IMR-90 (cell line): ENCODE measurements at regions not wholly inside any gene's neighbourhood (a gene's known extent, or its start where the extent isn't known, plus 50 kb on each side); places are given as distances from the start of the nearest gene placed in this dataset.

Experiments used
- ATAC-seq: fragments of 200-7000 bp; cut with Tn5 transposase; 2 replicates; pipeline ENCODE4 v1.9.1; 2020; ENCODE audit warnings: low read depth, mild to moderate bottlenecking, moderate library complexity
- BruUV-seq: library from RNA; stranded (reverse); fragments of 400-500 nt; replicated peaks from 2 replicates; lab custom pipeline; 2021; lab: Mats Ljungman, UMichigan
- CTCF ChIA-PET: fragments of 300-600 bp; formaldehyde crosslinking; extraction: SDS; loops from one replicate; lab custom pipeline; 2021; ENCODE audit warnings: antibody characterized with exemption; lab: Yijun Ruan, JAX
- POLR2A ChIA-PET: fragments of 300-600 bp; sonication (Branson Sonifier 250); formaldehyde crosslinking; loops from one replicate; lab custom pipeline; 2022; ENCODE audit warnings: antibody characterized with exemption; ENCODE audit not compliant: unreplicated experiment; lab: Charles Lee
- DNase-seq: peaks from one replicate; pipeline ENCODE4 v3.0.0; 2013
- H2AFZ ChIP-seq: replicated peaks from 2 replicates; pipeline ENCODE3; 2013; ENCODE audit warnings: low read length, mild to moderate bottlenecking; ENCODE audit not compliant: poor library complexity
- H2AK5ac ChIP-seq: 2 replicates; pipeline ENCODE4 v1.6.1; 2013; ENCODE audit warnings: low read depth, low read length, inconsistent platforms
- H2AK9ac ChIP-seq: replicated peaks from 2 replicates; pipeline ENCODE3; 2013; ENCODE audit warnings: mild to moderate bottlenecking, low read depth, low read length, moderate library complexity; ENCODE audit not compliant: poor library complexity
- H2BK120ac ChIP-seq: 2 replicates; pipeline ENCODE4 v1.6.1; 2013; ENCODE audit warnings: low read depth, low read length, inconsistent platforms
- H2BK15ac ChIP-seq: 3 replicates; pipeline ENCODE4 v1.6.1; 2013; ENCODE audit warnings: low read depth, low read length, inconsistent platforms
- H2BK20ac ChIP-seq: 2 replicates; pipeline ENCODE4 v1.6.1; 2013; ENCODE audit warnings: low read depth, mild to moderate bottlenecking, inconsistent platforms, low read length, moderate library complexity
- H2BK5ac ChIP-seq: 2 replicates; pipeline ENCODE4 v1.6.1; 2013; ENCODE audit warnings: mild to moderate bottlenecking, low read depth, low read length, inconsistent platforms; ENCODE audit not compliant: poor library complexity, severe bottlenecking
- H3K14ac ChIP-seq: replicated peaks from 2 replicates; pipeline ENCODE4 v1.6.1; 2013; ENCODE audit warnings: low read depth, low read length, inconsistent platforms
- H3K18ac ChIP-seq: 2 replicates; pipeline ENCODE4 v1.6.1; 2013; ENCODE audit warnings: low read depth, low read length, control low read depth
- H3K23ac ChIP-seq: 2 replicates; pipeline ENCODE4 v1.6.1; 2013; ENCODE audit warnings: low read depth, low read length, inconsistent platforms
- H3K27ac ChIP-seq: 2 replicates; pipeline ENCODE4 v1.5.1; 2013; ENCODE audit warnings: mild to moderate bottlenecking, control low read depth, low read length; ENCODE audit not compliant: insufficient read depth
- H3K27me3 ChIP-seq: 2 replicates; pipeline ENCODE4 v1.6.1; 2013; ENCODE audit warnings: low read length; ENCODE audit not compliant: control insufficient read depth, insufficient read depth
- H3K36me3 ChIP-seq: 2 replicates; pipeline ENCODE4 v1.6.1; 2013; ENCODE audit warnings: low read length, mixed read lengths; ENCODE audit not compliant: control insufficient read depth, insufficient read depth
- H3K4ac ChIP-seq: 2 replicates; pipeline ENCODE4 v1.6.1; 2013; ENCODE audit warnings: low read depth, low read length, inconsistent platforms
- H3K4me1 ChIP-seq: 2 replicates; pipeline ENCODE4 v1.6.1; 2013; ENCODE audit warnings: low read length, mixed read lengths; ENCODE audit not compliant: control insufficient read depth, insufficient read depth
- H3K4me2 ChIP-seq: 2 replicates; pipeline ENCODE4 v1.6.1; 2013; ENCODE audit warnings: low read depth, mild to moderate bottlenecking, control low read depth, low read length, moderate library complexity
- H3K4me3 ChIP-seq: 2 replicates; pipeline ENCODE4 v1.5.1; 2013; ENCODE audit warnings: low read depth, mild to moderate bottlenecking, control low read depth, low read length, moderate library complexity; ENCODE audit not compliant: insufficient read depth
- H3K56ac ChIP-seq: 2 replicates; pipeline ENCODE4 v1.6.1; 2013; ENCODE audit warnings: low read length, inconsistent platforms; ENCODE audit not compliant: insufficient read depth; ENCODE audit errors: extremely low read depth
- H3K79me1 ChIP-seq, 2 experiments: 2 replicates each; pipeline ENCODE4 v1.6.1; 2013; ENCODE audit warnings: low read length in 2 of 2, inconsistent platforms in 1 of 2, low read depth in 1 of 2
- H3K9ac ChIP-seq: 2 replicates; pipeline ENCODE4 v1.6.1; 2013; ENCODE audit warnings: low read depth, low read length, control low read depth
- H3K9me1 ChIP-seq: 2 replicates; pipeline ENCODE4 v1.6.1; 2013; ENCODE audit warnings: low read length, inconsistent platforms; ENCODE audit not compliant: insufficient read depth
- H3K9me3 ChIP-seq: 2 replicates; pipeline ENCODE4 v1.6.1; 2013; ENCODE audit warnings: low read length; ENCODE audit not compliant: control insufficient read depth, insufficient read depth
- H4K20me1 ChIP-seq: 2 replicates; pipeline ENCODE4 v1.6.1; 2013; ENCODE audit warnings: low read length, inconsistent platforms; ENCODE audit not compliant: insufficient read depth
- H4K5ac ChIP-seq: 2 replicates; pipeline ENCODE4 v1.6.1; 2013; ENCODE audit warnings: mild to moderate bottlenecking, low read depth, low read length, control low read depth
- H4K8ac ChIP-seq, 2 experiments: 2 replicates each; pipeline ENCODE4 v1.6.1; 2013; ENCODE audit warnings: low read depth in 2 of 2, low read length in 2 of 2, control low read depth in 1 of 2, inconsistent platforms in 1 of 2
- H4K91ac ChIP-seq: 2 replicates; pipeline ENCODE4 v1.6.1; 2013; ENCODE audit warnings: low read depth, low read length, inconsistent platforms; ENCODE audit not compliant: insufficient read depth
- BHLHE40 ChIP-seq: fragments of 150-350 bp; IDR thresholded peaks from 2 replicates; pipeline ENCODE4 v1.6.1; 2016; ENCODE audit warnings: mild to moderate bottlenecking, low read depth, low read length
- CEBPB ChIP-seq: IDR thresholded peaks from 2 replicates; pipeline ENCODE4 v1.6.1; 2012; ENCODE audit warnings: low read depth, low read length, improper control_type of control experiment
- CHD1 ChIP-seq: IDR thresholded peaks from 2 replicates; pipeline ENCODE4 v1.6.1; 2012; ENCODE audit warnings: low read depth, low read length, improper control_type of control experiment
- FOS ChIP-seq: fragments of 150-350 bp; IDR thresholded peaks from 2 replicates; pipeline ENCODE4 v1.6.1; 2016; ENCODE audit warnings: low read depth, low read length
- MAFK ChIP-seq: IDR thresholded peaks from 2 replicates; pipeline ENCODE4 v1.6.1; 2012; ENCODE audit warnings: low read depth, low read length, improper control_type of control experiment
- MAZ ChIP-seq: IDR thresholded peaks from 2 replicates; pipeline ENCODE4 v1.6.1; 2012; ENCODE audit warnings: low read depth, mild to moderate bottlenecking, low read length, improper control_type of control experiment, moderate library complexity, borderline replicate concordance
- MXI1 ChIP-seq: IDR thresholded peaks from 2 replicates; pipeline ENCODE4 v1.6.1; 2012; ENCODE audit warnings: low read depth, mild to moderate bottlenecking, low read length, moderate library complexity, borderline replicate concordance
- NFE2L2 ChIP-seq: fragments of 150-350 bp; IDR thresholded peaks from 2 replicates; pipeline ENCODE4 v1.6.1; 2016; ENCODE audit warnings: low read depth, mild to moderate bottlenecking, low read length
- POLR2A ChIP-seq: IDR thresholded peaks from 2 replicates; pipeline ENCODE4 v1.6.1; 2012; ENCODE audit warnings: mild to moderate bottlenecking, low read depth, low read length
- RAD21 ChIP-seq: IDR thresholded peaks from 2 replicates; pipeline ENCODE4 v1.6.1; 2012; ENCODE audit warnings: low read length, improper control_type of control experiment
- RCOR1 ChIP-seq: IDR thresholded peaks from 2 replicates; pipeline ENCODE4 v1.6.1; 2012; ENCODE audit warnings: mild to moderate bottlenecking, low read length, improper control_type of control experiment; ENCODE audit not compliant: insufficient replicate concordance
- RFX5 ChIP-seq: IDR thresholded peaks from 2 replicates; pipeline ENCODE4 v1.8.0; 2012; ENCODE audit warnings: low read depth, mild to moderate bottlenecking, low read length, moderate library complexity
- SMC3 ChIP-seq: fragments of 150-350 bp; IDR thresholded peaks from 2 replicates; pipeline ENCODE4 v1.6.1; 2016; ENCODE audit warnings: low read depth, mild to moderate bottlenecking, antibody characterized with exemption, low read length, moderate library complexity
- USF2 ChIP-seq: fragments of 150-350 bp; IDR thresholded peaks from 2 replicates; pipeline ENCODE4 v1.6.1; 2017; ENCODE audit warnings: mild to moderate bottlenecking, antibody characterized with exemption, low read length, low read depth
- WGBS, 2 experiments: methylation state at CpG; one replicate each; pipeline versions ENCODE4 v1.1.5 to v1.1.7; 2013; ENCODE audit warnings: missing lambda C conversion rate in 2 of 2; ENCODE audit not compliant: insufficient read length in 1 of 2; ENCODE audit errors: extremely low coverage in 2 of 2; 5-methylcytosine and 5-hydroxymethylcytosine counted together
- dilution Hi-C: fragments of 300-500 bp; cut with HindIII; formaldehyde crosslinking; loops from one replicate; pipeline ENCODE4 v1.14.3; 2018; ENCODE audit warnings: low sequenced_read_pairs; ENCODE audit not compliant: unreplicated experiment
- in situ Hi-C: fragments of 300-500 bp; cut with MboI; formaldehyde crosslinking; loops from 3 replicates; pipeline ENCODE4 v1.14.3; 2019; ENCODE audit warnings: low sequenced_read_pairs, inconsistent platforms, mixed read lengths
- intact Hi-C: fragments of 100-400 bp; cut with micrococcal nuclease; formaldehyde crosslinking; loops from 2 replicates; pipeline ENCODE4 v1.10.0; 2022
- TF ChIP-seq, protein P1 (sequence below): conservative IDR thresholded peaks from 2 replicates; pipeline ENCODE4 v1.5.1; 2012; ENCODE audit warnings: mild to moderate bottlenecking, low read depth, low read length, improper control_type of control experiment
- TF ChIP-seq, protein P2 (sequence below): fragments of 150-350 bp; IDR thresholded peaks from 2 replicates; pipeline ENCODE4 v1.6.1; 2016; ENCODE audit warnings: low read depth, mild to moderate bottlenecking, low read length, moderate library complexity, borderline replicate concordance

DNA sequence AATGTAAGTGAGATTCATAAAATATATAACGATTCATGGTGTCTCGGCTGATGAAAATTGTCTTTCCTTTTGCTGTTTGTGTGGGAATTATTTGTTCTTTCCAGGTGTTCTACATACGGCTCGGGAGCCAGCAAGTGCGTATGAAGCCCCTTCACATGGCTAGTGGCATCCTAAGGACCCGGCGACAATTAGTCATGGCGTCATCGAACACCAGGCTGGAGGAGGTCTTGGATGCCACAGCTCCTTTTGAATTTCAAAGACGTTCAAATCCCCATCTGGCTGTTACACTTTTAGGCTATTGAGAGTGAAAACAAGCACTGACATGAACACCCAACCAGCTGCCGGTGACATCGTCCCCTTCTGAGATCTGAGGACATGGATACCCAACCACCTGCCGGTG is 397.7 kb upstream of the TNRC6C start:
- TF ChIP-seq, protein P1, sequence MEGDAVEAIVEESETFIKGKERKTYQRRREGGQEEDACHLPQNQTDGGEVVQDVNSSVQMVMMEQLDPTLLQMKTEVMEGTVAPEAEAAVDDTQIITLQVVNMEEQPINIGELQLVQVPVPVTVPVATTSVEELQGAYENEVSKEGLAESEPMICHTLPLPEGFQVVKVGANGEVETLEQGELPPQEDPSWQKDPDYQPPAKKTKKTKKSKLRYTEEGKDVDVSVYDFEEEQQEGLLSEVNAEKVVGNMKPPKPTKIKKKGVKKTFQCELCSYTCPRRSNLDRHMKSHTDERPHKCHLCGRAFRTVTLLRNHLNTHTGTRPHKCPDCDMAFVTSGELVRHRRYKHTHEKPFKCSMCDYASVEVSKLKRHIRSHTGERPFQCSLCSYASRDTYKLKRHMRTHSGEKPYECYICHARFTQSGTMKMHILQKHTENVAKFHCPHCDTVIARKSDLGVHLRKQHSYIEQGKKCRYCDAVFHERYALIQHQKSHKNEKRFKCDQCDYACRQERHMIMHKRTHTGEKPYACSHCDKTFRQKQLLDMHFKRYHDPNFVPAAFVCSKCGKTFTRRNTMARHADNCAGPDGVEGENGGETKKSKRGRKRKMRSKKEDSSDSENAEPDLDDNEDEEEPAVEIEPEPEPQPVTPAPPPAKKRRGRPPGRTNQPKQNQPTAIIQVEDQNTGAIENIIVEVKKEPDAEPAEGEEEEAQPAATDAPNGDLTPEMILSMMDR = no peak
- TF ChIP-seq SMC3 (no peak), CEBPB (no peak), CHD1 (no peak), BHLHE40 (no peak), USF2 (no peak), MAZ (no peak), NFE2L2 (no peak), FOS (no peak), MAFK (no peak), RFX5 (no peak), RAD21 (no peak), MXI1 (no peak), RCOR1 (no peak), POLR2A (no peak)
- TF ChIP-seq, protein P2, sequence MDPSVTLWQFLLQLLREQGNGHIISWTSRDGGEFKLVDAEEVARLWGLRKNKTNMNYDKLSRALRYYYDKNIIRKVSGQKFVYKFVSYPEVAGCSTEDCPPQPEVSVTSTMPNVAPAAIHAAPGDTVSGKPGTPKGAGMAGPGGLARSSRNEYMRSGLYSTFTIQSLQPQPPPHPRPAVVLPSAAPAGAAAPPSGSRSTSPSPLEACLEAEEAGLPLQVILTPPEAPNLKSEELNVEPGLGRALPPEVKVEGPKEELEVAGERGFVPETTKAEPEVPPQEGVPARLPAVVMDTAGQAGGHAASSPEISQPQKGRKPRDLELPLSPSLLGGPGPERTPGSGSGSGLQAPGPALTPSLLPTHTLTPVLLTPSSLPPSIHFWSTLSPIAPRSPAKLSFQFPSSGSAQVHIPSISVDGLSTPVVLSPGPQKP = no peak
- H3K9ac ChIP-seq = no peak overlapping the region
- no peak overlapping the region for H2BK120ac ChIP-seq
- no peak overlapping the region for H2BK20ac ChIP-seq
- no peaks in the 10 kb centered on the region for H3K79me1 ChIP-seq
- H3K9me3 ChIP-seq = peaks cover 4% of the 10 kb centered on the region
- peaks cover 48% of the 10 kb centered on the region for H3K27me3 ChIP-seq
- H3K14ac ChIP-seq = no peak overlapping the region
- in situ Hi-C loops (no loop called here), intact Hi-C loops (no loop called here), dilution Hi-C loops (no loop called here)
- no peak overlapping the region for H3K56ac ChIP-seq
- no peak overlapping the region for H3K18ac ChIP-seq
- WGBS, 2 experiments = 80% methylated on average over 2 of the region's 13 CpGs; no CpG with 5 or more reads in 1 of the 2 experiments
- ATAC-seq (no peak), DNase-seq (no peak)
- no peaks in the 10 kb centered on the region for H3K9me1 ChIP-seq
- no peak overlapping the region for H3K23ac ChIP-seq
- CTCF ChIA-PET = no interaction called here
- no peak overlapping the region for H3K4me3 ChIP-seq
- no peak overlapping the region for H2AK9ac ChIP-seq
- H2BK5ac ChIP-seq = no peak overlapping the region
- H2AK5ac ChIP-seq = no peak overlapping the region
- POLR2A ChIA-PET = no interaction called here
- no peak overlapping the region for H2BK15ac ChIP-seq
- no peaks in the 10 kb centered on the region for H3K4me1 ChIP-seq
- H3K4me2 ChIP-seq = no peak overlapping the region
- H4K8ac ChIP-seq = no peak overlapping the region
- no peaks in the 10 kb centered on the region for H3K36me3 ChIP-seq
- H3K4ac ChIP-seq = no peak overlapping the region
- no TSS peak for BruUV-seq
- H4K20me1 ChIP-seq = no peaks in the 10 kb centered on the region
- H4K91ac ChIP-seq = no peak overlapping the region
- no peak overlapping the region for H4K5ac ChIP-seq
- no peak overlapping the region for H3K27ac ChIP-seq
- H2AFZ ChIP-seq = no peak overlapping the region
